IPS-NIHi11 (cell line): ENCODE measurements at regions not wholly inside any gene's neighbourhood (a gene's known extent, or its start where the extent isn't known, plus 50 kb on each side); places are given as distances from the start of the nearest gene placed in this dataset.

Experiments used
- DNase-seq: peaks from one replicate; pipeline ENCODE4 v3.0.0; 2012; ENCODE audit warnings: mixed read lengths, low spot score

- DNase-seq, result no peak
Observed at GRCh38 chr1:232382671-232383070, 247.3 kb downstream of the SIPA1L2 start.

GRCh38 chr1:232381394-232382100, 248.4 kb downstream of the SIPA1L2 start:
- DNase-seq, result no peak

GRCh38 chr1:232380596-232380995, 249.3 kb downstream of the SIPA1L2 start:
- DNase-seq, result no peak

- no peak for DNase-seq
Observed at GRCh38 chr1:232380131-232380530, 249.8 kb downstream of the SIPA1L2 start.

GRCh38 chr1:232379063-232379434, 250.9 kb downstream of the SIPA1L2 start:
- DNase-seq, result no peak

- no peak for DNase-seq
Observed at GRCh38 chr1:232378266-232379062, 251.5 kb downstream of the SIPA1L2 start.

- no peak for DNase-seq
Observed at GRCh38 chr1:232377494-232377770, 252.5 kb downstream of the SIPA1L2 start.

GRCh38 chr1:232376632-232377493, 253.1 kb downstream of the SIPA1L2 start:
- no peak for DNase-seq

- no peak for DNase-seq
Observed at GRCh38 chr1:232372841-232373440, 257.0 kb downstream of the SIPA1L2 start.

GRCh38 chr1:232372431-232372830, 257.5 kb downstream of the SIPA1L2 start:
- no peak for DNase-seq

GRCh38 chr1:232369451-232370296, 260.3 kb downstream of the SIPA1L2 start:
- DNase-seq, result no peak

- DNase-seq, result no peak
Observed at GRCh38 chr1:232368821-232369321, 261.1 kb downstream of the SIPA1L2 start.

GRCh38 chr1:232367293-232367692, 262.6 kb downstream of the SIPA1L2 start:
- DNase-seq, result no peak

- DNase-seq, result no peak
Observed at GRCh38 chr1:232364654-232365382, 265.1 kb downstream of the SIPA1L2 start.

GRCh38 chr1:232363008-232363407, 266.9 kb downstream of the SIPA1L2 start:
- no peak for DNase-seq

- DNase-seq, result no peak
Observed at GRCh38 chr1:232357416-232357815, 272.5 kb downstream of the SIPA1L2 start.

- no peak for DNase-seq
Observed at GRCh38 chr1:232355162-232356006, 274.5 kb downstream of the SIPA1L2 start.

GRCh38 chr1:232353001-232353400, 276.9 kb downstream of the SIPA1L2 start:
- no peak for DNase-seq

- DNase-seq, result no peak
Observed at GRCh38 chr1:232352366-232352765, 277.6 kb downstream of the SIPA1L2 start.

- DNase-seq, result no peak
Observed at GRCh38 chr1:232351335-232351734, 278.6 kb downstream of the SIPA1L2 start.
